GM23338 (cell line): ENCODE measurements at regions not wholly inside any gene's neighbourhood (a gene's known extent, or its start where the extent isn't known, plus 50 kb on each side); places are given as distances from the start of the nearest gene placed in this dataset.

ENCODE experiments used
- CREB1 ChIP-seq: fragments of 250-450 bp; sonication (Bioruptor Pico); IDR thresholded peaks from 2 replicates; pipeline ENCODE4 v1.5.0; 2020; ENCODE audit warnings: low read depth, mild to moderate bottlenecking, moderate library complexity
- EZH2 ChIP-seq: fragments of 200-600 bp; sonication (generic); IDR thresholded peaks from one replicate; pipeline ENCODE4 v1.8.0; 2017; ENCODE audit warnings: antibody characterized with exemption, mild to moderate bottlenecking, low read depth; ENCODE audit not compliant: unreplicated experiment
- EZH2phosphoT487 ChIP-seq: fragments of 200-600 bp; sonication (generic); IDR thresholded peaks from one replicate; pipeline ENCODE4 v1.8.1; 2018; ENCODE audit warnings: antibody characterized with exemption; ENCODE audit not compliant: unreplicated experiment
- JUNB ChIP-seq: IDR thresholded peaks from one replicate; pipeline ENCODE4 v1.6.1; 2016; ENCODE audit warnings: antibody characterized with exemption; ENCODE audit not compliant: unreplicated experiment
- NANOG ChIP-seq: IDR thresholded peaks from 2 replicates; pipeline ENCODE4 v1.6.1; 2016; ENCODE audit warnings: antibody characterized with exemption, borderline replicate concordance
- POLR2AphosphoS5 ChIP-seq: IDR thresholded peaks from 2 replicates; pipeline ENCODE4 v1.6.1; 2016; ENCODE audit warnings: antibody characterized with exemption, low read depth
- STAT1 ChIP-seq: IDR thresholded peaks from one replicate; pipeline ENCODE4 v1.6.1; 2016; ENCODE audit warnings: antibody characterized with exemption; ENCODE audit not compliant: unreplicated experiment
- ZNF114 ChIP-seq: fragments of 250-450 bp; sonication (Bioruptor Pico); IDR thresholded peaks from 2 replicates; pipeline ENCODE4 v1.5.0; 2020; ENCODE audit warnings: mild to moderate bottlenecking, moderate library complexity
- ZNF331 ChIP-seq: fragments of 250-450 bp; sonication (Bioruptor Pico); IDR thresholded peaks from 2 replicates; pipeline ENCODE4 v1.5.0; 2020; ENCODE audit warnings: low read depth, mild to moderate bottlenecking, moderate library complexity
- TF ChIP-seq, protein P1 (sequence below): IDR thresholded peaks from one replicate; pipeline ENCODE4 v1.6.1; 2018; ENCODE audit warnings: antibody characterized with exemption; ENCODE audit not compliant: unreplicated experiment
- TF ChIP-seq, protein P2 (sequence below), 2 experiments: fragments of 200-600 bp in 1 of 2; sonication (generic) in 1 of 2; conservative IDR thresholded peaks; 2 replicates each; pipeline versions ENCODE4 v1.5.1 to v1.6.1; 2016 to 2017; ENCODE audit warnings: antibody characterized with exemption in 2 of 2, low read depth in 2 of 2, mild to moderate bottlenecking in 2 of 2, moderate library complexity in 1 of 2
- TF ChIP-seq, protein P3 (sequence below): fragments of 250-450 bp; sonication (Bioruptor Pico); IDR thresholded peaks from 2 replicates; pipeline ENCODE4 v1.5.0; 2020; ENCODE audit warnings: mild to moderate bottlenecking, moderate library complexity
- TF ChIP-seq, protein P4 (sequence below): IDR thresholded peaks from 2 replicates; pipeline ENCODE4 v1.6.1; 2016; ENCODE audit warnings: antibody characterized with exemption

DNA sequence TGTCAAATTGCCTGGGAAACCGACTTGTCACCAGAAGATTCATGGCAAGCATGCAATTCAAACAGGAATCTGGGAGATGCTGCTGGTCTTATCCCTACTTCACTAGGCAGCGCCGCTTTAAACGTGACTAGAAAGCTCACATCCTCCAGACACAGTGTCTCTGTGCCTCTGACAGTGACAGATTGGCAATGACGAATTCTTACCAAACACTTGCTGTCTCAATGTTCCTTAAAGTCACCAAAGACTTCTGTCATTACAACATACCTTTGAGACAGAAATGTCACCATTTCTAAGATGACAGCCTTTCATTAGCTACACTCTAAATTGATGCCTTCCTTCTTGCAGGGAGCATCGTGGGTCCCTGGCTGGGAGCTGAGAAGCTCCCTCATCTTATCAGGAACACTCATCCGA lies 197.8 kb downstream of the CWF19L2 start:
- TF ChIP-seq, protein P1, sequence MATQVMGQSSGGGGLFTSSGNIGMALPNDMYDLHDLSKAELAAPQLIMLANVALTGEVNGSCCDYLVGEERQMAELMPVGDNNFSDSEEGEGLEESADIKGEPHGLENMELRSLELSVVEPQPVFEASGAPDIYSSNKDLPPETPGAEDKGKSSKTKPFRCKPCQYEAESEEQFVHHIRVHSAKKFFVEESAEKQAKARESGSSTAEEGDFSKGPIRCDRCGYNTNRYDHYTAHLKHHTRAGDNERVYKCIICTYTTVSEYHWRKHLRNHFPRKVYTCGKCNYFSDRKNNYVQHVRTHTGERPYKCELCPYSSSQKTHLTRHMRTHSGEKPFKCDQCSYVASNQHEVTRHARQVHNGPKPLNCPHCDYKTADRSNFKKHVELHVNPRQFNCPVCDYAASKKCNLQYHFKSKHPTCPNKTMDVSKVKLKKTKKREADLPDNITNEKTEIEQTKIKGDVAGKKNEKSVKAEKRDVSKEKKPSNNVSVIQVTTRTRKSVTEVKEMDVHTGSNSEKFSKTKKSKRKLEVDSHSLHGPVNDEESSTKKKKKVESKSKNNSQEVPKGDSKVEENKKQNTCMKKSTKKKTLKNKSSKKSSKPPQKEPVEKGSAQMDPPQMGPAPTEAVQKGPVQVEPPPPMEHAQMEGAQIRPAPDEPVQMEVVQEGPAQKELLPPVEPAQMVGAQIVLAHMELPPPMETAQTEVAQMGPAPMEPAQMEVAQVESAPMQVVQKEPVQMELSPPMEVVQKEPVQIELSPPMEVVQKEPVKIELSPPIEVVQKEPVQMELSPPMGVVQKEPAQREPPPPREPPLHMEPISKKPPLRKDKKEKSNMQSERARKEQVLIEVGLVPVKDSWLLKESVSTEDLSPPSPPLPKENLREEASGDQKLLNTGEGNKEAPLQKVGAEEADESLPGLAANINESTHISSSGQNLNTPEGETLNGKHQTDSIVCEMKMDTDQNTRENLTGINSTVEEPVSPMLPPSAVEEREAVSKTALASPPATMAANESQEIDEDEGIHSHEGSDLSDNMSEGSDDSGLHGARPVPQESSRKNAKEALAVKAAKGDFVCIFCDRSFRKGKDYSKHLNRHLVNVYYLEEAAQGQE, result no peak
- TF ChIP-seq, protein P2, sequence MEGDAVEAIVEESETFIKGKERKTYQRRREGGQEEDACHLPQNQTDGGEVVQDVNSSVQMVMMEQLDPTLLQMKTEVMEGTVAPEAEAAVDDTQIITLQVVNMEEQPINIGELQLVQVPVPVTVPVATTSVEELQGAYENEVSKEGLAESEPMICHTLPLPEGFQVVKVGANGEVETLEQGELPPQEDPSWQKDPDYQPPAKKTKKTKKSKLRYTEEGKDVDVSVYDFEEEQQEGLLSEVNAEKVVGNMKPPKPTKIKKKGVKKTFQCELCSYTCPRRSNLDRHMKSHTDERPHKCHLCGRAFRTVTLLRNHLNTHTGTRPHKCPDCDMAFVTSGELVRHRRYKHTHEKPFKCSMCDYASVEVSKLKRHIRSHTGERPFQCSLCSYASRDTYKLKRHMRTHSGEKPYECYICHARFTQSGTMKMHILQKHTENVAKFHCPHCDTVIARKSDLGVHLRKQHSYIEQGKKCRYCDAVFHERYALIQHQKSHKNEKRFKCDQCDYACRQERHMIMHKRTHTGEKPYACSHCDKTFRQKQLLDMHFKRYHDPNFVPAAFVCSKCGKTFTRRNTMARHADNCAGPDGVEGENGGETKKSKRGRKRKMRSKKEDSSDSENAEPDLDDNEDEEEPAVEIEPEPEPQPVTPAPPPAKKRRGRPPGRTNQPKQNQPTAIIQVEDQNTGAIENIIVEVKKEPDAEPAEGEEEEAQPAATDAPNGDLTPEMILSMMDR (conservative IDR thresholded peaks at IDR 0.05; ENCODE audit: low read depth in 2 of 2), result no peak
- TF ChIP-seq CREB1 (CRISPR knock-in tag) (no peak), EZH2 (no peak), EZH2phosphoT487 (no peak), JUNB (no peak), POLR2AphosphoS5 (no peak), NANOG (no peak), ZNF114 (no peak), STAT1 (no peak), ZNF331 (CRISPR knock-in tag) (no peak)
- TF ChIP-seq, protein P3, sequence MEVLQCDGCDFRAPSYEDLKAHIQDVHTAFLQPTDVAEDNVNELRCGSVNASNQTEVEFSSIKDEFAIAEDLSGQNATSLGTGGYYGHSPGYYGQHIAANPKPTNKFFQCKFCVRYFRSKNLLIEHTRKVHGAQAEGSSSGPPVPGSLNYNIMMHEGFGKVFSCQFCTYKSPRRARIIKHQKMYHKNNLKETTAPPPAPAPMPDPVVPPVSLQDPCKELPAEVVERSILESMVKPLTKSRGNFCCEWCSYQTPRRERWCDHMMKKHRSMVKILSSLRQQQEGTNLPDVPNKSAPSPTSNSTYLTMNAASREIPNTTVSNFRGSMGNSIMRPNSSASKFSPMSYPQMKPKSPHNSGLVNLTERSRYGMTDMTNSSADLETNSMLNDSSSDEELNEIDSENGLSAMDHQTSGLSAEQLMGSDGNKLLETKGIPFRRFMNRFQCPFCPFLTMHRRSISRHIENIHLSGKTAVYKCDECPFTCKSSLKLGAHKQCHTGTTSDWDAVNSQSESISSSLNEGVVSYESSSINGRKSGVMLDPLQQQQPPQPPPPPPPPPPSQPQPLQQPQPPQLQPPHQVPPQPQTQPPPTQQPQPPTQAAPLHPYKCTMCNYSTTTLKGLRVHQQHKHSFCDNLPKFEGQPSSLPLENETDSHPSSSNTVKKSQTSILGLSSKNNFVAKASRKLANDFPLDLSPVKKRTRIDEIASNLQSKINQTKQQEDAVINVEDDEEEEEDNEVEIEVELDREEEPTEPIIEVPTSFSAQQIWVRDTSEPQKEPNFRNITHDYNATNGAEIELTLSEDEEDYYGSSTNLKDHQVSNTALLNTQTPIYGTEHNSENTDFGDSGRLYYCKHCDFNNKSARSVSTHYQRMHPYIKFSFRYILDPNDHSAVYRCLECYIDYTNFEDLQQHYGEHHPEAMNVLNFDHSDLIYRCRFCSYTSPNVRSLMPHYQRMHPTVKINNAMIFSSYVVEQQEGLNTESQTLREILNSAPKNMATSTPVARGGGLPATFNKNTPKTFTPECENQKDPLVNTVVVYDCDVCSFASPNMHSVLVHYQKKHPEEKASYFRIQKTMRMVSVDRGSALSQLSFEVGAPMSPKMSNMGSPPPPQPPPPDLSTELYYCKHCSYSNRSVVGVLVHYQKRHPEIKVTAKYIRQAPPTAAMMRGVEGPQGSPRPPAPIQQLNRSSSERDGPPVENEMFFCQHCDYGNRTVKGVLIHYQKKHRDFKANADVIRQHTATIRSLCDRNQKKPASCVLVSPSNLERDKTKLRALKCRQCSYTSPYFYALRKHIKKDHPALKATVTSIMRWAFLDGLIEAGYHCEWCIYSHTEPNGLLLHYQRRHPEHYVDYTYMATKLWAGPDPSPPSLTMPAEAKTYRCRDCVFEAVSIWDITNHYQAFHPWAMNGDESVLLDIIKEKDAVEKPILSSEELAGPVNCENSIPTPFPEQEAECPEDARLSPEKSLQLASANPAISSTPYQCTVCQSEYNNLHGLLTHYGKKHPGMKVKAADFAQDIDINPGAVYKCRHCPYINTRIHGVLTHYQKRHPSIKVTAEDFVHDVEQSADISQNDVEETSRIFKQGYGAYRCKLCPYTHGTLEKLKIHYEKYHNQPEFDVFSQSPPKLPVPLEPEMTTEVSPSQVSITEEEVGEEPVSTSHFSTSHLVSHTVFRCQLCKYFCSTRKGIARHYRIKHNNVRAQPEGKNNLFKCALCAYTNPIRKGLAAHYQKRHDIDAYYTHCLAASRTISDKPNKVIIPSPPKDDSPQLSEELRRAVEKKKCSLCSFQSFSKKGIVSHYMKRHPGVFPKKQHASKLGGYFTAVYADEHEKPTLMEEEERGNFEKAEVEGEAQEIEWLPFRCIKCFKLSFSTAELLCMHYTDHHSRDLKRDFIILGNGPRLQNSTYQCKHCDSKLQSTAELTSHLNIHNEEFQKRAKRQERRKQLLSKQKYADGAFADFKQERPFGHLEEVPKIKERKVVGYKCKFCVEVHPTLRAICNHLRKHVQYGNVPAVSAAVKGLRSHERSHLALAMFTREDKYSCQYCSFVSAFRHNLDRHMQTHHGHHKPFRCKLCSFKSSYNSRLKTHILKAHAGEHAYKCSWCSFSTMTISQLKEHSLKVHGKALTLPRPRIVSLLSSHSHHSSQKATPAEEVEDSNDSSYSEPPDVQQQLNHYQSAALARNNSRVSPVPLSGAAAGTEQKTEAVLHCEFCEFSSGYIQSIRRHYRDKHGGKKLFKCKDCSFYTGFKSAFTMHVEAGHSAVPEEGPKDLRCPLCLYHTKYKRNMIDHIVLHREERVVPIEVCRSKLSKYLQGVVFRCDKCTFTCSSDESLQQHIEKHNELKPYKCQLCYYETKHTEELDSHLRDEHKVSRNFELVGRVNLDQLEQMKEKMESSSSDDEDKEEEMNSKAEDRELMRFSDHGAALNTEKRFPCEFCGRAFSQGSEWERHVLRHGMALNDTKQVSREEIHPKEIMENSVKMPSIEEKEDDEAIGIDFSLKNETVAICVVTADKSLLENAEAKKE (CRISPR knock-in tag), result no peak
- TF ChIP-seq, protein P4, sequence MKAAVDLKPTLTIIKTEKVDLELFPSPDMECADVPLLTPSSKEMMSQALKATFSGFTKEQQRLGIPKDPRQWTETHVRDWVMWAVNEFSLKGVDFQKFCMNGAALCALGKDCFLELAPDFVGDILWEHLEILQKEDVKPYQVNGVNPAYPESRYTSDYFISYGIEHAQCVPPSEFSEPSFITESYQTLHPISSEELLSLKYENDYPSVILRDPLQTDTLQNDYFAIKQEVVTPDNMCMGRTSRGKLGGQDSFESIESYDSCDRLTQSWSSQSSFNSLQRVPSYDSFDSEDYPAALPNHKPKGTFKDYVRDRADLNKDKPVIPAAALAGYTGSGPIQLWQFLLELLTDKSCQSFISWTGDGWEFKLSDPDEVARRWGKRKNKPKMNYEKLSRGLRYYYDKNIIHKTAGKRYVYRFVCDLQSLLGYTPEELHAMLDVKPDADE, result no peak
